ENCODE measurements at regions not wholly inside any gene's neighbourhood (a gene's known extent, or its start where the extent isn't known, plus 50 kb on each side); places are given as distances from the start of the nearest gene placed in this dataset.
"Not testable (repeated sequence)": the region's sequence is repeated elsewhere in the genome, so short reads cannot be mapped to it uniquely, and the experiment has no call there.

GRCh38 chr16:79402920-79403319, 197.6 kb downstream of the MAF start:
- DNase-seq = no peak

- no peak for DNase-seq
These were observed 198.2 kb downstream of the MAF start for GRCh38 chr16:79402356-79402755.

DNA sequence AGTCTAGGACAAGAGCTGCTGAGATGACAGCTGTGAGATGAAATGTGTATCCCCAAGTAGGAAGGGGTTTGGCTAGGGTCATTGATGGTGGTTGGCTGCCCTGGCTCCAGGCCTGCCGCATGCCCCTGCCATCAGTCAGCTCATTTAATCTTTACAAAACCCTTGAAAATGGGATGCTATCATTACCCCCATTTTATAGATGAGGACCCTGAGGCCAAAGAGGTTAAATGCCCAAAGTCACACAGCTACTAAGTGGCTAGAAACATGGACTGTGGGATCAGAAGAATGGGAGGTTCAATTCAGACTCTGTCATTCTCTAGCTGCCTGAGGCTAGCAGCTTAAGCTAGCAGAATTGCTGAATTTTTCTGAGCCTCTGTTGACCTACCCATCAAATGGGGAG, 198.8 kb downstream of the MAF start:
- DNase-seq = no peak

- DNase-seq = no peak
These were observed 199.4 kb downstream of the MAF start for GRCh38 chr16:79401157-79401556.

GRCh38 chr16:79400462-79401149, 199.9 kb downstream of the MAF start:
- DNase-seq = no peak

DNA sequence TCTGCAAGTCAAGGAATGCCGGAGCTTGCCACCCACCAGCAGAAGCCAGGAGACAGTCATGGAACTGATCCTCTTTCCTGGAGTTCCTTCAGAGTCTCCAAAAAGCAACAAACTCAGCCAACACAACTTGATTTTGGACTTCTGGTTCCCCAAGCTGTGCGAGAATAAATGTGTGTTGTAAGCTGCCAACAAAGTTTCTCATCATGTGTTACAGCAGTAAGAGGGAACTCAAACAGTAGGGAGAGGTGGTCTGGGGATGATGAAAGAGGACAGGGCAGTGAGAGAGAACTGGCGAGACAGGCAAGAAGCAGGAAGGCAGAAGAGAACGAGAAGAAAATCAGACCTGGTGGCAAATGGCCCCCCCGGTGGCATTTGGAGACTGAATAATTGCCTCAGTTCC, 204.9 kb downstream of the MAF start:
- no peak for DNase-seq

DNA sequence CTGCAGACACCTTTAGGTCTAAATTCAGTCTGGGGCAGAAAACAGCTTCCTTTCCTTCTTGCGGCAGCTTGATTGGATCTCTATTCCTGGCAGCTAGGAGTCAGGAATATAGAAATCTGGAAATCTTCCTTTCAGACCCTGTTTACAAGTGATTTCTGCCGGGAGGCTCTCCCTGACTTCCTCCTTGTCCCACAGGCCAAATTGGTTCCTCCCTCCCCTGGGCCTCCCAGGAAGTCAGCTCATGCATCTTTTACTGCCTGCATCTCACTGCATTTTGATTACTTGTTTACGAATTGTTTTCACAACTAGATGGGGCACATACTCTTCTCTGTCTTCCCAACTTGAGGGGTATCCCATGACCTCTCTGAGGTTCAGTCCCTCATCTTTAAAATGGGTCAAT, 206.3 kb downstream of the MAF start:
- DNase-seq = no peak

DNA sequence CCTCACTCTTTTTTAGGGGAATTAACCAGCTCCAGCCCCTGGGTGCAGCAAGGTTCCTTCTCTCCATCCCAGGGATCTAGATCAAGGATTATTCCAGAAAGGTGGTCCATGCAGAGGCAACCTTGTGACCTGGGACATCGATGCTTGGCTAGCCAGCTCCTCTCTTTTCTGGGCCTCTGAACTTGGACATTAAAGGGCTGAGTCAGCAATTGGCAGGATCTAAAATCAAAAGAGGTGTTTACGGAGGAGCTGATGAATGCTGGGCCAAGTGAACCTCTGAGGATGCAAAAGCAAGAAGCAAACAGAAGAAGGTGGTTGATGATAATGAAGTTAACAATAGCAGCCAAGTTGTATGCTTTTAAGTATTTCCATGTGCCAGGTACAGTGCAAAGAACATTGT, 207.0 kb downstream of the MAF start:
- no peak for DNase-seq

GRCh38 chr16:79393127-79393526, 207.4 kb downstream of the MAF start:
- DNase-seq = no peak

DNA sequence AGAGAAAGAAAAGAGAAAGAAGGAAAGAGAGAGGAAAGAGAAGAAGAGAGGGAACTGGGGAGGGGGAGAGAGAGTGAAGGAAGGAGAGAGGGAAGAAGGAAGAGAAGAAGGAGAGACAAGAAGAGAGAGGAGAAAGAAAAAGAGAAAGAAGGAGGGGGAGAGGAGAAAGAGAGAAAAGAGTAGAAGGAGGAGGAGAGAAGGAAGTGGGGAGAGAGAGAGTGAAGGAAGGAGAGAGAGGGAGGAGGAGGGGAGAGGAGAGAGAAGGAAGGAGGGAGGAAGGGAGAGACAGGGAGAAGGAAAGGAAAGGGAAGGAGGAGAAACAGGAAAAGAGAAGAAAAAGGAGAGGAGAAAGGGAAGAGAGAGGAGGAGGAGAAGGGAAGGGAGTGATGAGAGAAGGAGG, 208.5 kb downstream of the MAF start:
- DNase-seq = no peak

DNA sequence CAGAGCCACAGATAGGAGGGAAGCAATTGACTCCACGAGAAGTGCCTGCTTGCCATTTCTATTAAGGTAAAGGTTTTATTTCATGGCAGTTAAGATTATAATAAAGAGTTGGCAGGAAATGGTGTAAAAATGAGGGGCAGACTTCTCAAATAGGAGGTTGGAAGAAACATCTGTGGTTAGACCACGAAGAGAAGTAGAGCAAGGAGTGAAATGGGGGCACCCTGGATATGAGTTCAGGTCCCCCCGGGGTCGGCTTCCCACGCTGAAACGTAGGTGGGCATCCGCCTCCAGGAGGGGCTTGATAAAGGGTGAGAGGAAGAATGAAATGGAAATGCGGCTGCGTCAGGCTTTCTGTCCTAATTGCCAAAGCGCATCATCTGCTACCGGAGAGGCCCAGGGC, 209.1 kb downstream of the MAF start:
- DNase-seq = no peak

DNA sequence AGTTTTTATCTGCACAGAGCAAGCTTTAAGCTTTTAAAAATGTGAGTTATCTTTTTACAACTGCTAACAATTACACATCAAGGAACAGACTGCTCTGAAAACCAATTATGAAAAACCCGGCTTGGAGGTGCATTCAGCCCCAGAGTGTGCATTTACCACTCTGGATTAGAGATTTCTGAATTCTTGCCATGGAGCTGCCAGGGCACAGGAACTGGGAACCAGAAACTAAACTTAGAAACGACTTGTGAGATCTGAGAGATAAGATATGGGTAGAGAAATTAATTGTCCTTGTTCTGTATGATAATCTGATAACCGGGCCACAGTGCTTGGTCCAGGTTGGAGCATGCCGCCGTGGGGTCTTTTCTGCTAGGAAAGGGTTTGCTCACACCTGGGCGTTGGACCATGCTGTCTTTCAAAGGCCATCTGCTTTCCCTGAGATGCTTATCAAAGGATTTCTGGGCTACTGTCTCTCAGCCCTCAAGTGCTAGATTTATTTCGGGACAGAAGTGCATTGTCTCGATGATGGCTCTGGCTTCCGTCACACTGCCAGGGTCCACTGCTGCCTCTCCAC, 210.0 kb downstream of the MAF start:
- DNase-seq = no peak

- no peak for DNase-seq
These were observed 212.1 kb downstream of the MAF start for GRCh38 chr16:79388396-79388795.

DNA sequence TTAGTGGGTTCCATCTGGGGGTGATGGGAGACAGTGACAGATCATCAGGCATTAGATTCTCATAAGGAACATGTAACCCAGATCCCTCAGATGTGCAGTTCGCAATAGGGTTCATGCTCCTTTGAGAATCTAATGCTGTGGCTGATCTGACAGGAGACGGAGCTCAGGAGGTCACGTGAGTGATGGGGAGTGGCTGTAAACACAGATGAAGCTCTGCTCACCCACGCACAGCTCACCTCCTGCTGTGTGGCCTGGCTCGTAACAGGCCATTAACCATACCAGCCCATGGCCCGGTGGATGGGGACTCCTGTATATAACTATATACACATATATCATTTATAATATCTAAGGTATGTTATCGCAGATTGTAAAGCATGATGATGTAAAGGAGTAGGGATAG, 214.2 kb downstream of the MAF start:
- no peak for DNase-seq

DNA sequence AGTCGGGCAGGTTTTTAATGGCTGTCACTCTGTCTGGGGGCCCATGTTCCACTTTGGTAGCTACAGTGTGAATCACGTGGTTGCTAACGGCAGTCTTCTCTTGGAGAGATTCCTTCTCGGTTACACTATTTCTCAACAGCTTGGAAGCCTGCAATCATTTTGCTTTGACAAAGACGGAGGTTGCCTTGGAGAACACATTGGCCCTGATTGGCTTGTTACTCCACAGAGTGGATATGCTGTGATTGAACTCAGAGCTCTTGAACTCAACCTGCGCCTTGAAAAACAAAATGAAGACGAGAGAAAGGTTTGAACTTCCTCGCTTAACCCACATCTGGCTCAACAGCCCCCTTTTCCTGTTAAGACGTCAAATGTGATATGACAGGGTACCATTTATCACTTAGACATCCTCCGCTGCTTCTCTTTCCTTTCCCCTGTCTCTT, 218.9 kb downstream of the MAF start:
- peak; percentile 2 for DNase-seq

GRCh38 chr16:79380995-79381602, 219.4 kb downstream of the MAF start:
- peak; percentile 28 for DNase-seq

DNA sequence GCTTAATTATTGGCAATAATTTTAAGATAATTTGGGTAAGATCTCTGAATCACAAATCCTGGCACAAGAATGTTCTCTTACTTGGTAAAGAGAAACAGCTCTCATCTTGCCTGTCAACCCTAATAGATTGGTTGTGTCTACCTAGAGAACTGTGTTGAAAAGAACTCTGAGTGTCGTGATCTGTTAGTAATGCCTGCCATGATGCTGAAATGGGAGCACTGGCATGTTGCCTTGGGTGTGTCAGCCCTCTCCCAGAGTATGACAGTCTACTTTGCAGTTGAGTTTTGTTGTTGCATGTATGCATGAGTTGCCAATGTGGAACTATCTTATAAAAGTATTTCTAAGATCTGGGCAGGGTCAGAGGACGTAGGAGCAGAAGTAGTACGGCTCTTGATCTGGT, 221.4 kb downstream of the MAF start:
- DNase-seq = no peak

DNA sequence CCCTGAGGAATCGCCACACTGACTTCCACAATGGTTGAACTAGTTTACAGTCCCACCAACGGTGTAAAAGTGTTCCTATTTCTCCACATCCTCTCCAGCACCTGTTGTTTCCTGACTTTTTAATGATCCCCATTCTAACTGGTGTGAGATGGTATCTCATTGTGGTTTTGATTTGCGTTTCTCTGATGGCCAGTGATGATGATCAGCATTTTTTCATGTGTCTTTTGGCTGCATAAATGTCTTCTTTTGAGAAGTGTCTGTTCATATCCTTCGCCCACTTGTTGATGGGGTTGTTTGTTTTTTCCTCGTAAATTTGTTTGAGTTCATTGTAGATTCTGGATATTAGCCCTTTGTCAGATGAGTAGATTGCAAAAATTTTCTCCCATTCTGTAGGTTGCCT, 223.5 kb downstream of the MAF start:
- DNase-seq = not testable (repeated sequence)

- no peak for DNase-seq
These were observed 225.2 kb downstream of the MAF start for GRCh38 chr16:79375351-79375750.

DNA sequence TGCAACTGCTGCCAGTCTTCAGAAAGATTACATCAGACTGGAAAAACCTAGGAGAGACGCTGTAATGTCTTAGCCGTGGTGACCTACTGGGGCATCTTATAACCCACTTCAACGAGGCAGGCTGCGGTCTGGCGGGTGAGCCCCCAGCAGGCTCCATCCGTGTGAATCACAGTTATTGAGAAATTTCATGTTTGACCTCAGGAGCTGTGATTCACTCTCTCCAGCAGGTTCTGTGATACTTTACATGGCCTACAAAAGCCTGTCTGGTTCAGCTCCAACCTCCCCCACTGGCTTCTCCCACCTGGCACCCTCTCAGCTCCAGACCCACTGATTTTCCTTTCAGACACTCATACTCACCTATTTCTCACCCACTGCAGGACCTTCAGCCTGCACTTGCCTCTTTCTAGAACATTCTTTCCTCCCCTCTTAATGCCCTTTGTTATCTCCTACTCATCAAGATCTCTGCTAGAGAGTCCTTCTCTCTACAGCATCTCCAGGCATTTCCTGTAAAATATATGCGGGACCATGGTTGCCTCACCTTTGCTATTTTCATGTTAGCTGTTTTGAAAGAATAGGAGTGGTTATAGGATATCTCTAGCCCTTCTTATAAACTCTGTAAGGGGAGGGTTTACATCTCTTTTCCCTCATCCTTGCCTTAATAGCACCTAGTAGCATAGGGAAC, 227.9 kb downstream of the MAF start:
- DNase-seq = peak; percentile 62

DNA sequence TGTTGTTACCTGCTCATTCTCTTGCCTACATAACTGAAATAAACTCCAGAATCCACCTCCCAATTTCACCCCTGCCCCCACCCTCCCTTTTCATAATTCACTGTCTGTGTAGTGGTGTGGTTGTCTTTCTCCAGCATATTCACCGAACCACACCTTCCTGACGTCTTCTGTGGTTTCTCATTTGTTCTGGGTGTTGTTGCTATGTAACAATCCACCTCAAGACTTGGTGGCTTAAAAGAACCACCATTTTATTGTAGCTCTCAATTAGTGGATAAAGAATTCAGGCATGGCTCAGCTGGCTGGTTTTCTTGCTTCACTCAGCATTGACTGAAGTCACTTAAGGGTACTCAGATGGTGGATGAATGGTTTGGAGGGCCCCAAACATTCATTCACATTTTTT, 229.8 kb downstream of the MAF start:
- no peak for DNase-seq

- DNase-seq = no peak
These were observed 230.7 kb downstream of the MAF start for GRCh38 chr16:79369796-79370195.

- DNase-seq = no peak
These were observed 232.7 kb downstream of the MAF start for GRCh38 chr16:79367822-79368221.

GRCh38 chr16:79366635-79367034, 233.9 kb downstream of the MAF start:
- no peak for DNase-seq

All from activated CD4-positive, alpha-beta T cell treated with anti-CD3 and anti-CD28 coated beads, Interleukin-10, Interleukin-2, amounts not matched to agents 100 ng/mL and 50 ng/mL, durations not matched to agents 16 hours and 8 hours (primary cell).